HG02840 (cell line): ENCODE measurements at regions not wholly inside any gene's neighbourhood (a gene's known extent, or its start where the extent isn't known, plus 50 kb on each side); places are given as distances from the start of the nearest gene placed in this dataset.

ENCODE experiments used
- ATAC-seq: cut with Tn5 transposase; IDR thresholded peaks from one replicate; pipeline ENCODE4 v1.9.1; 2021; ENCODE audit warnings: mild to moderate bottlenecking, moderate library complexity, moderate number of reproducible peaks; ENCODE audit not compliant: unreplicated experiment, low FRiP score

DNA sequence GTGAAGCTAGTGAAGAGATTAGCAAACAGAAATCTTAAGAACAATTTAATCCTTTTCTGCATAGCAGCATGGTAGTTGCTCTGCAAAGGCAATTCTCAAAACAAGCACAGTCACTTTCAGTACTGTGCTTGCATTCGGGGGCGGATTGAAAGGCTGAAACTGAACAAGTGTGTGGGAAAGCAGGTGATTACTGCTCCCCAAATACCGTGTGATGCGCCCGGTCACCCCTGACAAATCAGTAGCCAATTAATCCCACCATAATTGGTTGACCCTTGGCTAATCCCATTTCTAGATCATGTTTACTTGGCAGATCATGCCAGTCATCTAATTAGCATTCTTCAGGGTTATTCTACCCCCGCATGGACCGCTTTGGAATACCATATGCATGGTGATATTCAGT lies 76.5 kb upstream of the ADRB1 start:
- ATAC-seq: no peak

DNA sequence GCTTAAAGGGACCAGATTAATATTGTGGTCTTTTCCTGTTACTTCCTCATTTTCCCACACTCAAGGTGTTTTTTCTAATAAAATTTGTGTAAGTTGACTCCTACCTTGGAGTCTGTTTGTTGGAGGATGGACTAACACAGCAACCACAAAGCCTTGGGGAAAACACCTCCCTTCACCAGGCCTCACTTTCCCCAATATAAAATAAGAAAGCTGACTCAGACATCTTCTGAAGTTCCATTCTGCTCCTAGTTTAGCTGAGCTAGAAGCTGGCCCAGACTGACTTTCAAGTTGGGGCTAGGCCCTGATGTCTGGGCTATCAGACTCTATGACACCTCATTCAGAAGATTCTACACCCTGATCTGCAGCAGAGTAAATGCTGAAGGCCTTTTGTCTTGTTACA lies 73.0 kb upstream of the ADRB1 start:
- no peak for ATAC-seq

DNA sequence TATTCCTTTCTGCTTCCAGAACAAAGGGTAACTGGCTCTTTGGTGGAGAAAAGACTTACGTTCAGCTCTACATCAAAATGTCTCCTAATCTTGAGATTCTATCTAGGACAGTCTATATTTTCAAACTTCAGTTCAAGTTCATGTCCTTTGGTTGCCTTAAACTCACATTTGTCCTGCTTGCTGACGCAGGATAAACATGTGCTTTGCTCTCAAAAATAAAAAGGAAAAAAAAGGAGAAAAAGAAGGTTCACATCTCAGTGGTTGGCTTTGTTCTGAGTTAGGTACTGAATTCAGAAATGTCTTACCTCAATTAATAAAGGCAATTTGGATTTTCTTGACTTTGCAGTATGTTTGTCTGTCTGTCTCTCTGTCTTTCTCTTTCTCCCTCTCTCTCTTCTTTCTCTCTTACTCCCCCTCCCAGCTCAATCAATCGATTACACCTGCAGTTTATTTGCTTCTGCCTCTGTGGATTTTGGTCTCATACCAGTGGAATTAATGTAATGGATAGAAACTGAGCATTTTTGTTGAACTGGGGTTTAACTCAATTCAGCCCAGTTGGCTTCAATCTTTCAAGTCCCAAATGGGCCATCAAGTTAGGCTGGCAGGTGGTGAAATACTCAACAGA lies 72.2 kb upstream of the ADRB1 start:
- ATAC-seq: no peak

DNA sequence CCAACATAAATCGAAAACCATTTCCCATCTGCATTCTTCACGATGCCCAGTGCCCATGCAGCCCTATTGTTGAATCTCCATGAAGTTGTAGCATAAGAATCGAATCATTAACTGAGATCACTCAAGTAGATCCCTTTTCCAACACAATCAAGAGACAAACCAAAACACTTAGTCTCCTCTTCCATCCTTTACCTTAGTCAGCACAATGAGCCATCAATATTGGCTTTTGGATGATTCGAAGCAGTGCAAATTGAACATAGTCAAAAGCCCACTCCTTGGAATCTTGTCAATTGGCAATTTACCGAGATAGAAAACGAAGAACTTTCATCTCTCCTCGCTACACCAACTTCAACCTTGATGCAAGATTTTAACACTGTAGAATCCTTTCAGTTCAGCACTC lies 66.5 kb upstream of the ADRB1 start:
- ATAC-seq: no peak

GRCh38 chr10:113978802-113979201 lies 64.9 kb upstream of the ADRB1 start:
- ATAC-seq: no peak

GRCh38 chr10:113979409-113979808 lies 64.3 kb upstream of the ADRB1 start:
- ATAC-seq: no peak

GRCh38 chr10:113980408-113981087 lies 63.1 kb upstream of the ADRB1 start:
- ATAC-seq: no peak

DNA sequence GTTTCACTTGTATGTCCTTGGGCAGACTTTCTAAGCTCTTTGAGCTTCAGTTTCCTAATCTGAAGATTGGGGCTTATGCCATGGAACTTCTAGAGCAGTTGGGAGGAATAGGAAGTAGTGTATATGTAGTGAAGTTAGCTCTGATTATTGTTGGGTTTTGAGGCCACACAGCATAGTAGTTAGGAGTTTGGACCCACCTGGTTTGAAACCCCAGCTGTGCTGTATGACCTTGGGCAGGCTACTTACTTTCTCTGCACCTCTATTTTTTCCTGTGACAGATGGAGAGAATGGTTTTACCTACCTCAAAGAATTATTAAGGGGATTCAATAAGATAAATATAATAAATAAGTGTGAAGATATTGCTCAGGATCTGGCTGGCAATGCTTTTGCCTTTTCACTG lies 61.4 kb upstream of the ADRB1 start:
- no peak for ATAC-seq

GRCh38 chr10:113982769-113983168 lies 60.9 kb upstream of the ADRB1 start:
- ATAC-seq: peak; percentile 74

DNA sequence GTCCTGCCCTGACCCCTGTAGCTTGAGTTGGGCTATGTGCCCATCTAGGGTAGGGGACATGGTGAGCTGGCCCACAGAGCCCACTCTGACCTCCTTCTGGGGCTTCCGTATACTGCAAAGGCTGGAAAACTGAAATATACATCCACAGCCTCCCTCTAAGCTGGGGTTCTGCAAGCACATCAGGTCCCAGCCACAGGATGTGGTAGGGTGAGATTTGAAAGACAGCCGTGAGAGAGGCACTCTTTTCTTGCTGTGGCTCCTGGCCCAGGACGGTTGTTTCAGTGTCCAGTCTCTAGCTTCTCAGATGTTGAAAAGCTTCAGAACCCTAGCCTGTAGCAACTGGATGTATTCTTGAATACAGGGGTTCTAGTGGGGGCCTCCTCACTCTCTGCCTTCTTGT lies 60.1 kb upstream of the ADRB1 start:
- ATAC-seq: no peak

DNA sequence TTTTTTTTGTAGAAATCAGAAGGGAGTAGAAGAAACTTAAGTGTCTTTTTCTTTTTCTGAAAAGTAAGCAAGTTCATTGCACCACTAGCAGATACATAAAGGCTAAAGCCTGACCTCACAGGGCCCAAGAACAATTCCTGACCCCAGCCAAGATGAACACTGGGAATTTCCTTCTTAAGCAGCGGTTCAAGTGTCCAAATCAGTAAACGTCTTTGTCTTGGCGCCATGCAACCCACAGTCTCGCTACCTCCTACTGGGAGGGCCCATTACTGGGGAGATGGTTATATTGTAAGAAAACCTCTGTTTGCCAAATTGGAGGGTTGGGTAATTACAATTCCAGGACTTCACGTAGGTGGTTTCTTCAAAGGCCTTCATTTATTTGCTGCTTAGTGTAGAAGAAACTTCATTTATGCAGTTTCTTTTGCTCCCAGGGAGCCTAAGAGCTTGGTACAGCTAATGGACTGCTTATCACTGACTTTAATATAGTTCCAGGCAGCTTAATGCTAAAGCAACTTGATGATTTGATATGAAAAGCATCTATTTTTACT lies 58.3 kb upstream of the ADRB1 start:
- ATAC-seq: no peak

- ATAC-seq: no peak
Measured at GRCh38 chr10:113986316-113986715, 57.4 kb upstream of the ADRB1 start.

DNA sequence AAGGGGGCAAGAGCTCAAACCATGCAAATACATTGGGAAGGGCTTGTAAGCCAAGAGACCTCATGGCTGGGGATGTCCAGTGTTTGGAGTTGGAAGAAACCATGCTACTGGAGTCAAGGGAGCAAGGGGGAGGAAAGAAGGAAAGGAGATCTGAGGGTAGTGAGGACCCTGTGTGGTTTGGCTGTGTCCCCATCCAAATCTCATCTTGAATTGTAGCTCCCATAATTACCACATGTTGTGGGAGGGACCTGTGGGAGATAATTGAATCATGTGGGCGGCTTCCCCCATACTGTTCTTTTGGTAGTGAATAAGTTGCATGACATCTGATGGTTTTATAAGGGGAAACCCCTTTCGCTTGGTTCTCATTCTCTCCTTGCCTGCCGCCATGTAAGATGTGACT lies 56.5 kb upstream of the ADRB1 start:
- ATAC-seq: no peak

GRCh38 chr10:113987805-113988204 lies 55.9 kb upstream of the ADRB1 start:
- no peak for ATAC-seq

GRCh38 chr10:113988535-113988934 lies 55.1 kb upstream of the ADRB1 start:
- no peak for ATAC-seq

GRCh38 chr10:113991091-113991860 lies 52.4 kb upstream of the ADRB1 start:
- ATAC-seq: no peak

GRCh38 chr10:113992471-113993011 lies 51.1 kb upstream of the ADRB1 start:
- no peak for ATAC-seq

- no peak for ATAC-seq
Measured at GRCh38 chr10:113993489-113993991, 50.1 kb upstream of the ADRB1 start.
